ENCODE measurements at regions not wholly inside any gene's neighbourhood (a gene's known extent, or its start where the extent isn't known, plus 50 kb on each side); places are given as distances from the start of the nearest gene placed in this dataset.

GRCh38 chr4:151953795-151954372 is 193.1 kb upstream of the GATB start:
- TF ChIP-seq, protein P1, sequence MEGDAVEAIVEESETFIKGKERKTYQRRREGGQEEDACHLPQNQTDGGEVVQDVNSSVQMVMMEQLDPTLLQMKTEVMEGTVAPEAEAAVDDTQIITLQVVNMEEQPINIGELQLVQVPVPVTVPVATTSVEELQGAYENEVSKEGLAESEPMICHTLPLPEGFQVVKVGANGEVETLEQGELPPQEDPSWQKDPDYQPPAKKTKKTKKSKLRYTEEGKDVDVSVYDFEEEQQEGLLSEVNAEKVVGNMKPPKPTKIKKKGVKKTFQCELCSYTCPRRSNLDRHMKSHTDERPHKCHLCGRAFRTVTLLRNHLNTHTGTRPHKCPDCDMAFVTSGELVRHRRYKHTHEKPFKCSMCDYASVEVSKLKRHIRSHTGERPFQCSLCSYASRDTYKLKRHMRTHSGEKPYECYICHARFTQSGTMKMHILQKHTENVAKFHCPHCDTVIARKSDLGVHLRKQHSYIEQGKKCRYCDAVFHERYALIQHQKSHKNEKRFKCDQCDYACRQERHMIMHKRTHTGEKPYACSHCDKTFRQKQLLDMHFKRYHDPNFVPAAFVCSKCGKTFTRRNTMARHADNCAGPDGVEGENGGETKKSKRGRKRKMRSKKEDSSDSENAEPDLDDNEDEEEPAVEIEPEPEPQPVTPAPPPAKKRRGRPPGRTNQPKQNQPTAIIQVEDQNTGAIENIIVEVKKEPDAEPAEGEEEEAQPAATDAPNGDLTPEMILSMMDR (IDR thresholded peaks at IDR 0.05), result no peak
- no peak for TF ChIP-seq POLR2A (IDR thresholded peaks at IDR 0.05)

All from esophagus squamous epithelium (tissue), 4 donors.